SK-N-MC (cell line): ENCODE measurements at regions not wholly inside any gene's neighbourhood (a gene's known extent, or its start where the extent isn't known, plus 50 kb on each side); places are given as distances from the start of the nearest gene placed in this dataset.
"Not testable (repeated sequence)": the region's sequence is repeated elsewhere in the genome, so short reads cannot be mapped to it uniquely, and the experiment has no call there.

Experiments
- DNase-seq: peaks from one replicate; pipeline ENCODE4 v3.0.0-alpha.2; 2011; ENCODE audit warnings: low read depth, low spot score
- H3K27ac ChIP-seq: fragments of 200-600 bp; sonication (generic); 2 replicates; pipeline ENCODE4 v1.5.1; 2016; ENCODE audit warnings: mixed run types
- H3K36me3 ChIP-seq: fragments of 200-600 bp; sonication (generic); 2 replicates; pipeline ENCODE4 v1.6.1; 2017; ENCODE audit warnings: antibody characterized with exemption, low read length, mixed read lengths; ENCODE audit not compliant: insufficient read depth
- H3K4me3 ChIP-seq: fragments of 200-600 bp; sonication (generic); 2 replicates; pipeline ENCODE4 v1.5.1; 2016
- H3K9ac ChIP-seq: fragments of 200-600 bp; sonication (generic); 2 replicates; pipeline ENCODE4 v1.8.0; 2017; ENCODE audit warnings: mixed run types, mixed read lengths; ENCODE audit not compliant: insufficient read length
- H3K9me3 ChIP-seq: fragments of 200-600 bp; sonication (generic); 2 replicates; pipeline ENCODE4 v1.6.1; 2017; ENCODE audit warnings: low read depth, mild to moderate bottlenecking, antibody characterized with exemption, low read length, moderate library complexity, mixed read lengths
- EZH2 ChIP-seq: fragments of 200-600 bp; sonication (generic); IDR thresholded peaks from one replicate; pipeline ENCODE4 v1.6.1; 2017; ENCODE audit warnings: antibody characterized with exemption
- FOXP2 ChIP-seq: optimal IDR thresholded peaks from 2 replicates; pipeline ENCODE3; 2011; ENCODE audit warnings: mild to moderate bottlenecking, moderate library complexity; ENCODE audit not compliant: insufficient read depth; ENCODE audit errors: extremely low read length, control extremely low read depth
- POLR2AphosphoS5 ChIP-seq: IDR thresholded peaks from 2 replicates; pipeline ENCODE4 v1.6.1; 2012; ENCODE audit warnings: mild to moderate bottlenecking, low read depth, low read length, borderline replicate concordance

DNA sequence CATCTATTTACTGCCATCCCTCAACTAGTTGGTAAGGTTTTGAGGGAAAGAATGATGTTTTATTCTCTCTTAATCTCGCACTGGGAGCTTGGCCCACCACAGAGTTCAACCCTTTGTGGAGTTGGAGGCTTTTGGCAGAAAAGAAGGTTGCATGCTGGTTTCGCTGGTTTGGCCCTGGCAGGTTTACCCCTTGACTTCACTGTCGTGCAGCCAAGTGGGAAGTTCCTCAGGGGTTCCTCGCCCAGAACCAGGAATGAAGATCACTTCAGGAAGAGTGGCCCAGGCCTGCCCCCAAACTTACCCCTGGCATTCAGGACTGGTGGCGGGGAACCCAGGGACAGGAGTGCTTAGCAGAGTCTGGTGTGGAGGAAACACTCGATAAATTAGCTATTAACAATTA, 103.1 kb upstream of the LYZL2 start:
- Histone ChIP-seq H3K36me3 (no peaks in the 10 kb centered on the region), H3K27ac (no peak overlapping the region), H3K9me3 (no peaks in the 10 kb centered on the region), H3K4me3 (no peak overlapping the region), H3K9ac (no peak overlapping the region)
- no peak for DNase-seq
- TF ChIP-seq FOXP2 (no peak), POLR2AphosphoS5 (no peak), EZH2 (no peak)

DNA sequence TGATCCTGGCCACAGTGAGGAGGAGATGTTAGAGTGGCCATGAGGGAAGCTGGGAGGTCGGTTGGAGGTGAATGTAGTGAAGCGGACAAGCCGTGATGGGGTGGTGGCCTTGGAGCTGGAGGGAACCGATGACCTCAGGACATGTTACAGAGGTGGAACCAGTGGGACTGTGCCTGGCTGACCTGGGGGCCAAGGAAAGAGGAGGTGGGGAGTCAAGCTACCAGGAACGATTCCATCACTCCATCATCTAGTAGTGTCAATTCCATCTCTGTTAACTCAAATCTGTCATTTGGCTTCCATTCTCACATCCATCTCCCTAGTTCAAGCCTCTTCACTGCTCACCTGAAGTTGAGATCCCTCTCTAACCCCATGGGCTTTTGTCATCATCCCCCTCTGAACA, 102.4 kb upstream of the LYZL2 start:
- no peak for TF ChIP-seq EZH2
- no peak for TF ChIP-seq FOXP2
- no peak for TF ChIP-seq POLR2AphosphoS5
- H3K36me3 ChIP-seq, result no peaks in the 10 kb centered on the region
- no peak overlapping the region for H3K4me3 ChIP-seq
- no peak overlapping the region for H3K9ac ChIP-seq
- no peaks in the 10 kb centered on the region for H3K9me3 ChIP-seq
- no peak overlapping the region for H3K27ac ChIP-seq
- no peak for DNase-seq

DNA sequence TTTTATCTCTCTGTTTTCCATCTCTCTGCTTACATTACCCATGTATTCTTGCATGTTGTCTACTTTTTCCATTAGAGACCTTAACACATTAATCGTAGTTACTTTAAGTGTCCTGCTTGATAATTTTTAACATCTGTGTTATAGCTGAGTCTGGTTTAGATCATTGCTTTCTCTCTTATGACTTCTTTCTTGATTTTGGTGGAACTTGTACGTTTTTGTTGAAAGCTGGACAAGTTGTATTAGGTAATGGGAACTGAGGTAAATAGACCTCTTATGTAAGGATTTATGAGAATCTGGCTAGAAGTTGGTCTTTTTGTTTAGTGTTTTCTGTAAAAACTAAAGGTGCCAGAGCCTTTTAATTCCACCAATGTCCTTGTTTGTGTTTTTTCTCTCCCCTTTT, 100.8 kb upstream of the LYZL2 start:
- H3K27ac ChIP-seq, result no peak overlapping the region
- no peak overlapping the region for H3K9ac ChIP-seq
- TF ChIP-seq POLR2AphosphoS5, result no peak
- TF ChIP-seq EZH2, result no peak
- TF ChIP-seq FOXP2, result no peak
- H3K36me3 ChIP-seq, result no peaks in the 10 kb centered on the region
- no peak overlapping the region for H3K4me3 ChIP-seq
- H3K9me3 ChIP-seq, result no peaks in the 10 kb centered on the region
- no peak for DNase-seq

DNA sequence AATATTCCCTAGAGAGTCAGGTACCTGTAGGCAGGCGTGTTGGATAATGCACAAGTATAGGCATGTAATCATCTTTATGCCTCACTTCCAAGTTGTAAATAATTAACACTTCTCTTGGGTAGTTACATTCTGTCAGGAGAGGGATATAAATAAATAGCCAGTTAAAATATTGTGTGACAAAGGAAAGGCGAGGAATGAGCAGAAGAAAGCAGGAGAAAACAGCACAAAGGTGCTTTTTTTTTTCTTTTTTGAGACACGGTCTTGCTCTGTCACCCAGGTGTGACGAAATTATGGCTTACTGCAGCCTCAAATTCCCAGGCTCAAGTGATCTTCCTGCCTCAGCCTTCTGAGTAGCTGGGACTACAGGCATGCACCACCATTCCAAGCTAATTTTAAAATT, 99.2 kb upstream of the LYZL2 start:
- TF ChIP-seq FOXP2, result no peak
- TF ChIP-seq POLR2AphosphoS5, result no peak
- TF ChIP-seq EZH2, result no peak
- no peak overlapping the region for H3K27ac ChIP-seq
- H3K9me3 ChIP-seq, result no peaks in the 10 kb centered on the region
- H3K9ac ChIP-seq, result no peak overlapping the region
- H3K36me3 ChIP-seq, result no peaks in the 10 kb centered on the region
- DNase-seq, result no peak
- no peak overlapping the region for H3K4me3 ChIP-seq

DNA sequence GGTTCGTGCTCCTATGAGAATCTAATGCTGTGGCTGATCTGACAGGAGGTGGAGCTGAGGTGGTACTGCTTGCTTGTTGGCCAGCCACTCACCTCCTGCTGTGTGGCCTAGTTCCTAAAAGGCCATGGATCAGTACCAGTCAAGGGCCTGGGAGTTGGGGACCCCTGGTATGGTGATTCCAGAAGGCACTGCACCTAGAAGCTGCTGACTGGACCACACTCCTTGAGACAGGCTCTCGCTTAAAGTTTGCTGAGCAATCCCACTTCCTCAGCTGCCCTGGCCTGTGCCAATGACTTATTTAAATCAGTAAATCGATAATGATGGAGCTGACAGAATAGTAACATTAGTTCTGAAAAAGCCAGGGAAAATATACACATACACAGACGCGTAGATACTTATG, 98.6 kb upstream of the LYZL2 start:
- TF ChIP-seq EZH2 (no peak), POLR2AphosphoS5 (no peak), FOXP2 (no peak)
- Histone ChIP-seq H3K27ac (no peak overlapping the region), H3K36me3 (no peaks in the 10 kb centered on the region), H3K9ac (no peak overlapping the region), H3K9me3 (no peaks in the 10 kb centered on the region), H3K4me3 (no peak overlapping the region)
- no peak for DNase-seq

DNA sequence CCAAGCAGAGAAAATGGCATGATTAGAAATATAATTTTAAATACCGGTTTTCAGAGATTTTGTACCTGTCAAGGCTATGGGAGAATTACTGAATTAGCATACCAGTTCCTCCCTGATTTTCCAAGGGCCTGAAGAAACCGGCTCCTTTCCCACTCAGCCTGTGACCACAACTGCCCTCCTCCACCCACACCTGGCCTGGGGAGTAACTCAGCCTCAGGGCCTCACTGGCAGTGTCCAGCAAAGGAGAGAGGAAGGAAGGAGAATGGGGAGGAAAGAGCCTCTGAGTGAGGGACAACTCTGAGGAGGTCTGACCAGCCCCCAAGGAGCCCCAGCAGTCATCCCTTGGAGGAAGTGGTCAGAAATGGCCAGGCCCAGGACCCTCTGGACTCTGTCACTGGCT, 98.0 kb upstream of the LYZL2 start:
- Histone ChIP-seq H3K36me3 (no peaks in the 10 kb centered on the region), H3K9me3 (no peaks in the 10 kb centered on the region), H3K4me3 (no peak overlapping the region), H3K9ac (no peak overlapping the region), H3K27ac (no peak overlapping the region)
- no peak for DNase-seq
- TF ChIP-seq EZH2, result no peak
- no peak for TF ChIP-seq FOXP2
- no peak for TF ChIP-seq POLR2AphosphoS5

DNA sequence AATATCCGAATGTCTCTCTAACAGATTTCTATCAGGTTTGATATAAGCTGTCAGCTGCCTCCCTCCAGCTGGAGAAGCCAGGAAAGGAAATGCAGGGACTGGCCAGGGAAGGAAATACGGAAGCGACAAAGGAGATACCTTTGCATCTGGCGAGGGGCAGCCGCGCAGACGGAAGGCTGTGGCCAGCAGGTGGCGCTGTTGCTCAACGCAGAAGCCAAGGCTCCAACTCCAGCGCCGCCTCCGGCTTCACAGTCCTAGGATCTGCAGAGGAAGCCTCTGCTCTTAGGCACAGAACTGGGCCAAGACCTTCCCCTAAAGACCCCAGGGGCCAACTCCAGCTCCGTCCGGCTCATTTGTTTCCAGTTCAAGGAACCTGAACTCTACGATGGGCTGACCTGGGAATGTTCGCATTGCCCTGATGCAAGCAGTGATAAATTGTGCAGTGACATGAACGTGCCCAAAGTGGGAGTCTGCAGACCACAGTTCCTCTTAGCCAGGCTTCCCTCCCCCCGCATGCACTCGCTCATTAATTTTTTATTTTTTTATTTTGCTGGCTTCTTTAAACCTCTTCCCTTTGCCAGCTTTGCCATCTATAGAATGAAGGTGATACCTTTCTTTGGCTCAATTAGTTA, 97.3 kb upstream of the LYZL2 start:
- H3K9ac ChIP-seq, H3K27ac ChIP-seq, H3K4me3 ChIP-seq, H3K36me3 ChIP-seq, DNase-seq, H3K9me3 ChIP-seq: not testable (repeated sequence)

DNA sequence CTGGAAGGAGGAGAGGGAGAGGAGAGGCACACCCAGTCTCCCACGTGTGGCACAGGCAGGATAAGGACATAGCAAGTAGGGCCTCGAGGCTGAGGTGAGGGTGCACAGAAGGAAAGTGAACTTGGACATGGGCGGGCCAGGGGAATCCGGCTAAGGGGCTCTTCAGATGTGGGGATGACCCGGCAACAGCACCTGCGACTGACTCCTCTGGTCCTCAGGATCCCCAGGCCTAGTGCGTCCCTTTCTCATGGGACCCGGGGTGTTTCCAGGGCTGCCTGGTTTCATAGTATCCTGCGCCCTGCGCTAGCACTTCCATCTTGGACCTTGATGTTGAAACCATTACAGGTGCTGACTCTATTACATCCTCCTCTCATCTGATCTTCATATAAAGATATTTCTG, 96.1 kb upstream of the LYZL2 start:
- TF ChIP-seq POLR2AphosphoS5 (no peak), FOXP2 (no peak), EZH2 (no peak)
- H3K9me3 ChIP-seq, result no peaks in the 10 kb centered on the region
- H3K9ac ChIP-seq, result no peak overlapping the region
- DNase-seq, result no peak
- H3K4me3 ChIP-seq, result no peak overlapping the region
- H3K27ac ChIP-seq, result no peak overlapping the region
- no peaks in the 10 kb centered on the region for H3K36me3 ChIP-seq

DNA sequence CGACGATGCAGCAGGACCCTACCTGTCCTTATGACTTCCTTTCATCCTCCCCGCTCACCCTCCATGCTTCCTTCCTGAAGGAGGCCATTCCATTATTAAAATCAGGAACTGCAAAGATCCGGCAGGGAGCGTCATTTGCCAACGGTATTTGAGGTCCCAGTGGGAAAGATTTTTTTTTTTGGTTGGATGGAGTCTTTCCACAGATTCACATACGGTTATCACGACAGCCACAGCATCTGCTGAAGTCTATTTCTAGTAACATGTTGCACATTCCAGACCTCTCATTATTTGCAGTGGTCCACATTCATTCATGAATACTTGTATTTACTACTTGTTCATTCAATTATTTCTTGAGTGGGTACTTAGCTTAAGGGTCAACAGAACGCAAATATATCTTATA, 94.7 kb upstream of the LYZL2 start:
- TF ChIP-seq FOXP2 (no peak), POLR2AphosphoS5 (no peak), EZH2 (no peak)

More for the DNA sequence above, 94.7 kb upstream of the LYZL2 start:
- Histone ChIP-seq H3K9me3 (no peaks in the 10 kb centered on the region), H3K27ac (no peak overlapping the region), H3K36me3 (no peaks in the 10 kb centered on the region), H3K4me3 (no peak overlapping the region), H3K9ac (no peak overlapping the region)
- no peak for DNase-seq
